ENCODE measurements at regions not wholly inside any gene's neighbourhood (a gene's known extent, or its start where the extent isn't known, plus 50 kb on each side); places are given as distances from the start of the nearest gene placed in this dataset.

DNA sequence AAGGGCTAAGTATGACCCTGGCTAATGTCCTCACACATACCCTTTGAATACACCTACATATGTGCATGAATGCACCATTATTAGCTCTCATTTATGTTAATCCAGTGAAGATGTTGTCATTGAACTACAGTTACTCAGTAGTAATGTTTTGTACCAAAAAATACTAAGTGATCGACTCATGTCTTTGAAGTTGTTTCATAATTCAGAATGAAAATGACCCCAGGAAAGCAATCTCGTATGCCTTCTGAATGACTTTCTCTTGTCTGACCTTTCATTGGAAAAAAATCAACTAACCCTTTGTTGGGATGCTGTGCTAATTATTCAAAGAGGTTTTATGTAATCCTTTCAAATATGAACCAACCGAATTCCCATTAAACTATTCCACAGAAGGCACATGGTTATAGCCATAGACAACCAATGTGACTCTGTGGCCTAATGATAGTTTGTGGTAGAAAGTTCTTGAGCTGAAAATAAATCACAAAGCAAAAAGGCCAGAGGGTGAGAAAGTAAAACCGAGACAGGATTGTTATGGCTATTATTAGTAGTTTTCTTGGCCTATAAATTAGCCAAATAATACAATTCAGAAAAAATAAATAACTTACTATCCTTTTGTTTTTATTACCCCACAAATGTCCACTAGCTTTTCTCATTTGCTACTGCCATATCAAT is 86.8 kb upstream of the STARD13 start:
- no peak overlapping the region for H3K4me2 ChIP-seq (ENCODE audit: insufficient read depth, low read length)
- H3K4me3 ChIP-seq (ENCODE audit: insufficient read depth, low read length) = no peak overlapping the region
- H3K9me3 ChIP-seq (ENCODE audit: low read depth, low read length) = no peaks in the 10 kb centered on the region
- H4K20me1 ChIP-seq (ENCODE audit: insufficient read depth, low read length) = no peaks in the 10 kb centered on the region
- H2AFZ ChIP-seq (ENCODE audit: low read length) = no peak overlapping the region
- H3K4me1 ChIP-seq (ENCODE audit: insufficient read depth, low read length) = no peaks in the 10 kb centered on the region
- H3K79me2 ChIP-seq (ENCODE audit: insufficient read depth, low read length) = no peaks in the 10 kb centered on the region
- no peaks in the 10 kb centered on the region for H3K27me3 ChIP-seq (ENCODE audit: insufficient read depth, low read length)
- no peaks in the 10 kb centered on the region for H3K36me3 ChIP-seq (ENCODE audit: insufficient read depth, low read length)
- no peak overlapping the region for H3K27ac ChIP-seq (ENCODE audit: low read depth, low read length)
- no peak for TF ChIP-seq CTCF (IDR thresholded peaks at IDR 0.05; ENCODE audit: extremely low read depth, low read depth, low read length)
- DNase-seq (ENCODE audit: insufficient read length, low spot score, missing footprints) = peak; percentile 43

GRCh38 chr13:33373624-33374023 is 88.1 kb upstream of the STARD13 start:
- Histone ChIP-seq H2AFZ (ENCODE audit: low read length) (no peak overlapping the region), H3K27ac (ENCODE audit: low read depth, low read length) (no peak overlapping the region), H3K4me2 (ENCODE audit: insufficient read depth, low read length) (no peak overlapping the region), H3K36me3 (ENCODE audit: insufficient read depth, low read length) (no peaks in the 10 kb centered on the region), H3K9me3 (ENCODE audit: low read depth, low read length) (no peaks in the 10 kb centered on the region), H3K4me1 (ENCODE audit: insufficient read depth, low read length) (no peaks in the 10 kb centered on the region), H3K27me3 (ENCODE audit: insufficient read depth, low read length) (no peaks in the 10 kb centered on the region), H3K4me3 (ENCODE audit: insufficient read depth, low read length) (no peak overlapping the region), H4K20me1 (ENCODE audit: insufficient read depth, low read length) (no peaks in the 10 kb centered on the region), H3K79me2 (ENCODE audit: insufficient read depth, low read length) (no peaks in the 10 kb centered on the region)
- DNase-seq (ENCODE audit: insufficient read length, low spot score, missing footprints) = no peak
- TF ChIP-seq CTCF (IDR thresholded peaks at IDR 0.05; ENCODE audit: extremely low read depth, low read depth, low read length) = no peak

DNA sequence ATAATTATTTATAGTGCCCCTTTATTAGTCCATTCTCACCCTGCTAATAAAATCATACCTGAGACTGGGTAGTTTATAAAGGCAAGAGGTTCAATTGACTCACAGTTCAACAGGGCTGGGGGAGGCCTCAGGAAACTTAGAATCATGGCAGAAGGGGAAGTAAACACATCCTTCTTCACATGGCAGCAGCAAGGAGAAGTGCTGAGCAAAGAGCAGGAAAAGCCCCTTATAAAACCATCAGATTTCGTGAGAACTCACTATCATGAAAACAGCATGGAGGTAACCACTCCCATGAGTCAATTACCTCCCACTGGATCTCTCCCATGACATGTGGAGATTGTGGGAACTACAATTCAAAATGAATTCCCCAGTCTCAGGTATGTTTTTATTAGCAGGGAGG is 89.9 kb upstream of the STARD13 start:
- H3K27ac ChIP-seq (ENCODE audit: low read depth, low read length) = no peak overlapping the region
- TF ChIP-seq CTCF (IDR thresholded peaks at IDR 0.05; ENCODE audit: extremely low read depth, low read depth, low read length) = no peak
- no peaks in the 10 kb centered on the region for H4K20me1 ChIP-seq (ENCODE audit: insufficient read depth, low read length)
- no peaks in the 10 kb centered on the region for H3K27me3 ChIP-seq (ENCODE audit: insufficient read depth, low read length)
- H3K4me3 ChIP-seq (ENCODE audit: insufficient read depth, low read length) = no peak overlapping the region
- DNase-seq (ENCODE audit: insufficient read length, low spot score, missing footprints) = no peak
- no peak overlapping the region for H3K4me2 ChIP-seq (ENCODE audit: insufficient read depth, low read length)
- no peak overlapping the region for H2AFZ ChIP-seq (ENCODE audit: low read length)
- no peaks in the 10 kb centered on the region for H3K9me3 ChIP-seq (ENCODE audit: low read depth, low read length)
- H3K4me1 ChIP-seq (ENCODE audit: insufficient read depth, low read length) = no peaks in the 10 kb centered on the region
- H3K36me3 ChIP-seq (ENCODE audit: insufficient read depth, low read length) = no peaks in the 10 kb centered on the region
- no peaks in the 10 kb centered on the region for H3K79me2 ChIP-seq (ENCODE audit: insufficient read depth, low read length)

- Histone ChIP-seq H3K4me2 (ENCODE audit: insufficient read depth, low read length) (no peak overlapping the region), H2AFZ (ENCODE audit: low read length) (no peak overlapping the region), H3K79me2 (ENCODE audit: insufficient read depth, low read length) (no peaks in the 10 kb centered on the region), H3K27ac (ENCODE audit: low read depth, low read length) (no peak overlapping the region), H3K9me3 (ENCODE audit: low read depth, low read length) (no peaks in the 10 kb centered on the region), H3K4me1 (ENCODE audit: insufficient read depth, low read length) (no peaks in the 10 kb centered on the region), H3K27me3 (ENCODE audit: insufficient read depth, low read length) (no peaks in the 10 kb centered on the region), H3K36me3 (ENCODE audit: insufficient read depth, low read length) (no peaks in the 10 kb centered on the region), H3K4me3 (ENCODE audit: insufficient read depth, low read length) (no peak overlapping the region), H4K20me1 (ENCODE audit: insufficient read depth, low read length) (no peaks in the 10 kb centered on the region)
- no peak for TF ChIP-seq CTCF (IDR thresholded peaks at IDR 0.05; ENCODE audit: extremely low read depth, low read depth, low read length)
- no peak for DNase-seq (ENCODE audit: insufficient read length, low spot score, missing footprints)
Measured at GRCh38 chr13:33376212-33376611, 90.7 kb upstream of the STARD13 start.

All from osteoblast (primary cell).